DOHH2 (cell line): ENCODE measurements at regions not wholly inside any gene's neighbourhood (a gene's known extent, or its start where the extent isn't known, plus 50 kb on each side); places are given as distances from the start of the nearest gene placed in this dataset.

Source experiments
- H3F3A ChIP-seq: fragments of 200-600 bp; sonication (generic), shearing (Covaris generic); 2 replicates; pipeline ENCODE4 v1.6.0; 2016; ENCODE audit warnings: antibody characterized with exemption, mild to moderate bottlenecking; ENCODE audit not compliant: control insufficient read depth, insufficient read depth
- H3K27ac ChIP-seq: fragments of 200-600 bp; sonication (generic); 2 replicates; pipeline ENCODE4 v1.5.1; 2014; ENCODE audit warnings: low read depth, mild to moderate bottlenecking, low read length, moderate library complexity
- H3K27me3 ChIP-seq: fragments of 200-600 bp; sonication (generic); 2 replicates; pipeline ENCODE4 v1.6.1; 2014; ENCODE audit warnings: mild to moderate bottlenecking, low read length, mixed read lengths; ENCODE audit not compliant: control insufficient read depth
- H3K36me3 ChIP-seq: fragments of 200-600 bp; sonication (generic); 2 replicates; pipeline ENCODE4 v1.6.1; 2014; ENCODE audit warnings: mild to moderate bottlenecking, low read length, moderate library complexity, mixed read lengths; ENCODE audit not compliant: control insufficient read depth
- H3K4me1 ChIP-seq: fragments of 200-600 bp; sonication (generic); 2 replicates; pipeline ENCODE4 v1.6.1; 2014; ENCODE audit warnings: mild to moderate bottlenecking, low read length, mixed read lengths; ENCODE audit not compliant: control insufficient read depth
- H3K4me2 ChIP-seq: fragments of 200-600 bp; sonication (generic); 2 replicates; pipeline ENCODE4 v1.6.0; 2014; ENCODE audit warnings: mild to moderate bottlenecking, low read length, moderate library complexity
- H3K4me3 ChIP-seq: fragments of 200-600 bp; sonication (generic); 2 replicates; pipeline ENCODE4 v1.5.1; 2014; ENCODE audit warnings: mild to moderate bottlenecking, low read length, mixed read lengths
- H3K79me2 ChIP-seq: fragments of 200-600 bp; sonication (generic); 2 replicates; pipeline ENCODE4 v1.6.1; 2014; ENCODE audit warnings: mild to moderate bottlenecking, low read length, mixed read lengths; ENCODE audit not compliant: control insufficient read depth
- H3K9me2 ChIP-seq: fragments of 200-600 bp; sonication (generic); replicated peaks from 2 replicates; pipeline ENCODE4 v1.6.1; 2014; ENCODE audit warnings: mild to moderate bottlenecking, low read length, mixed read lengths; ENCODE audit not compliant: control insufficient read depth
- H3K9me3 ChIP-seq: fragments of 200-600 bp; sonication (generic); 2 replicates; pipeline ENCODE4 v1.6.1; 2014; ENCODE audit warnings: antibody characterized with exemption, low read length, mixed read lengths; ENCODE audit not compliant: control insufficient read depth, insufficient read depth
- H4K20me1 ChIP-seq: fragments of 200-600 bp; sonication (generic); 2 replicates; pipeline ENCODE4 v1.6.0; 2014; ENCODE audit warnings: low read depth, mild to moderate bottlenecking, antibody characterized with exemption, low read length, moderate library complexity; ENCODE audit not compliant: control insufficient read depth, insufficient read depth
- EZH2phosphoT487 ChIP-seq: fragments of 200-600 bp; sonication (generic); IDR thresholded peaks from 2 replicates; pipeline ENCODE4 v1.6.1; 2017; ENCODE audit warnings: borderline replicate concordance, mild to moderate bottlenecking, antibody characterized with exemption, low read length, moderate library complexity, mixed read lengths
- TF ChIP-seq, protein P1 (sequence below): fragments of 200-600 bp; sonication (generic); IDR thresholded peaks from one replicate; pipeline ENCODE4 v1.5.1; 2014; ENCODE audit warnings: antibody characterized with exemption, mild to moderate bottlenecking, low read depth, low read length; ENCODE audit not compliant: poor library complexity, severe bottlenecking

DNA sequence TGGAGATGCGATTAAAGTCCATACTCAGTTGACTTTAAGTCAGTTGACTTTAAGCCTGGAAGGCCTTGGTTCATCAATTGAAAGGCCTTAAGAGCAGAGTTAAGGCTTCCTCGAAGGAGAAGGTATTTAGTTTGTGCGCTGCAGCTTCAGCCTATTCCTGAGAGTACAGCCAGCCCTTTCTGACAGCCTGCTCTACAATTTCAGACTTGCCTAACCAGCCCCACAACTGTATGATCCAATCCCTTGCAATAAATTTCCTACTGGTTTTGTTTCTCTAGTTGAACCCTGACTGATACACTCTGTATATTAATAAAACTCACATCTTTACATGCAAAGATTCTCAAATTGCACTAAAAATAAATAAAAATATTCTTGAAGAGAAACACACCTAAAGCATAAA lies 66.1 kb upstream of the RORA start:
- TF ChIP-seq, protein P1, sequence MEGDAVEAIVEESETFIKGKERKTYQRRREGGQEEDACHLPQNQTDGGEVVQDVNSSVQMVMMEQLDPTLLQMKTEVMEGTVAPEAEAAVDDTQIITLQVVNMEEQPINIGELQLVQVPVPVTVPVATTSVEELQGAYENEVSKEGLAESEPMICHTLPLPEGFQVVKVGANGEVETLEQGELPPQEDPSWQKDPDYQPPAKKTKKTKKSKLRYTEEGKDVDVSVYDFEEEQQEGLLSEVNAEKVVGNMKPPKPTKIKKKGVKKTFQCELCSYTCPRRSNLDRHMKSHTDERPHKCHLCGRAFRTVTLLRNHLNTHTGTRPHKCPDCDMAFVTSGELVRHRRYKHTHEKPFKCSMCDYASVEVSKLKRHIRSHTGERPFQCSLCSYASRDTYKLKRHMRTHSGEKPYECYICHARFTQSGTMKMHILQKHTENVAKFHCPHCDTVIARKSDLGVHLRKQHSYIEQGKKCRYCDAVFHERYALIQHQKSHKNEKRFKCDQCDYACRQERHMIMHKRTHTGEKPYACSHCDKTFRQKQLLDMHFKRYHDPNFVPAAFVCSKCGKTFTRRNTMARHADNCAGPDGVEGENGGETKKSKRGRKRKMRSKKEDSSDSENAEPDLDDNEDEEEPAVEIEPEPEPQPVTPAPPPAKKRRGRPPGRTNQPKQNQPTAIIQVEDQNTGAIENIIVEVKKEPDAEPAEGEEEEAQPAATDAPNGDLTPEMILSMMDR = no peak
- no peak for TF ChIP-seq EZH2phosphoT487
- Histone ChIP-seq H3K9me3 (no peaks in the 10 kb centered on the region), H3K4me1 (no peaks in the 10 kb centered on the region), H3K79me2 (no peaks in the 10 kb centered on the region), H3K9me2 (no peaks in the 10 kb centered on the region), H3F3A (no peaks in the 10 kb centered on the region), H3K27me3 (no peaks in the 10 kb centered on the region), H4K20me1 (no peaks in the 10 kb centered on the region), H3K4me2 (no peak overlapping the region), H3K27ac (no peak overlapping the region), H3K36me3 (no peaks in the 10 kb centered on the region), H3K4me3 (no peak overlapping the region)

DNA sequence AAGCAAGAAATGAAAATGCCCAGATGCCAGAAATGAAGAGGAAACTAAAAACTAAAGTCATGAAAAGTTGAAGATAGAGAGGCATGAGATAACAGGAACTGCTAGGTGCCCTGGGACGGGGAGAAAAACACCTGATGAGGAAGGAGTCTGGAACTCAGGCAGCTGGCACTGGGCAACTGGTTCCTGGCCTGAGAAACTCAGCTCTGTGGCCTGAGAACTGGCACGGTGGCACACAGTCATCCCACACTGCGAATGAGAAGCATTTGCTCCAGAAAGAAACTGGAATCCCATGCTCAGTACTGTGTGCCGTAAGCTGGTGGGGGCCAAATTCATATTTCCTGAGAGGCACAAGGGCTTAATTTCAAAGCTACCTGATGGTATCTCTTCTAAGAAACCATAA lies 53.6 kb upstream of the RORA start:
- TF ChIP-seq, protein P1 = no peak
- TF ChIP-seq EZH2phosphoT487 = no peak
- Histone ChIP-seq H3K79me2 (no peaks in the 10 kb centered on the region), H3K27ac (no peak overlapping the region), H3K4me2 (no peak overlapping the region), H4K20me1 (no peaks in the 10 kb centered on the region), H3K9me3 (no peaks in the 10 kb centered on the region), H3K4me1 (no peaks in the 10 kb centered on the region), H3K9me2 (no peaks in the 10 kb centered on the region), H3K27me3 (no peaks in the 10 kb centered on the region), H3F3A (no peaks in the 10 kb centered on the region), H3K36me3 (no peaks in the 10 kb centered on the region), H3K4me3 (no peak overlapping the region)

DNA sequence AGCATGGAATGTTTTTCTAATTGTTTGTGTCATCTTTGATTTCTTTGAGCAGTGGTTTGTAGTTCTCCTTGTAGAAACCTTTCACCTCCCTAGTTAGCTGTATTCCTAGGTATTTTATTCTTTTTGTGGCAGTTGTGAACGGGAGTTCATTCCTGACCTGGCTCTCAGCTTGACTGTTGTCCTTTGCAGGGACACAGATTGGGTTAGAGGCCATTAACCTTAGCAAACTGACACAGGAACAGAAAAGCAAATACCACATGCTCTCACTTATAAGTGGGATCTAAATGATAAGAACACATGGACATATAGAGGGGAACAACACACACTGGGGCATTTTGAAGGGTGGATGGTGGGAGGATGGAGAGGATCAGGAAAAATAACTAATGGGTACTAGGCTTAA lies 52.2 kb upstream of the RORA start:
- Histone ChIP-seq H3F3A (no peaks in the 10 kb centered on the region), H4K20me1 (no peaks in the 10 kb centered on the region), H3K4me1 (no peaks in the 10 kb centered on the region), H3K36me3 (no peaks in the 10 kb centered on the region), H3K4me2 (no peak overlapping the region), H3K27ac (no peak overlapping the region), H3K9me3 (no peaks in the 10 kb centered on the region), H3K4me3 (no peak overlapping the region), H3K79me2 (no peaks in the 10 kb centered on the region), H3K9me2 (no peaks in the 10 kb centered on the region), H3K27me3 (no peaks in the 10 kb centered on the region)
- no peak for TF ChIP-seq EZH2phosphoT487
- TF ChIP-seq, protein P1 = no peak
